Mesenchymal stem cell (in vitro differentiated cells and primary cell): ENCODE measurements at regions not wholly inside any gene's neighbourhood (a gene's known extent, or its start where the extent isn't known, plus 50 kb on each side); places are given as distances from the start of the nearest gene placed in this dataset.
A peak's percentile ranks its signal among the peaks of the same experiment; 100 is the strongest.

Experiments
- DNase-seq: peaks from one replicate; pipeline ENCODE4 v3.0.0-alpha.2; 2013
- H2AFZ ChIP-seq: one replicate; pipeline ENCODE4 v1.6.1; 2013; ENCODE audit warnings: low read depth, mild to moderate bottlenecking, control low read depth, inconsistent platforms, low read length, moderate library complexity
- H2AK5ac ChIP-seq: 2 replicates; pipeline ENCODE4 v1.6.1; 2013; ENCODE audit warnings: low read length, moderate library complexity, mild to moderate bottlenecking, inconsistent platforms; ENCODE audit not compliant: severe bottlenecking
- H2BK120ac ChIP-seq: one replicate; pipeline ENCODE4 v1.6.1; 2013; ENCODE audit warnings: low read depth, mild to moderate bottlenecking, inconsistent platforms, low read length, moderate library complexity
- H2BK12ac ChIP-seq, 2 experiments: one replicate each; pipeline ENCODE4 v1.6.1; 2013; ENCODE audit warnings: inconsistent platforms in 2 of 2, low read length in 2 of 2, mild to moderate bottlenecking in 2 of 2, moderate library complexity in 2 of 2, control low read depth in 1 of 2
- H2BK15ac ChIP-seq: one replicate; pipeline ENCODE4 v1.6.1; 2013; ENCODE audit warnings: mild to moderate bottlenecking, low read depth, inconsistent platforms; ENCODE audit not compliant: poor library complexity, severe bottlenecking
- H2BK5ac ChIP-seq: 2 replicates; pipeline ENCODE4 v1.6.1; 2013; ENCODE audit warnings: low read depth, mild to moderate bottlenecking, low read length, control low read depth, inconsistent platforms; ENCODE audit not compliant: poor library complexity, severe bottlenecking
- H3K14ac ChIP-seq, 2 experiments: one replicate each; pipeline ENCODE4 v1.6.1; 2013; ENCODE audit warnings: inconsistent platforms in 2 of 2, low read length in 2 of 2, control low read depth in 1 of 2, mild to moderate bottlenecking in 1 of 2, moderate library complexity in 1 of 2
- H3K18ac ChIP-seq, 2 experiments: one replicate each; pipeline ENCODE4 v1.6.1; 2013; ENCODE audit warnings: inconsistent platforms in 2 of 2, low read length in 2 of 2, control low read depth in 1 of 2, low read depth in 1 of 2, mild to moderate bottlenecking in 1 of 2
- H3K23ac ChIP-seq, 2 experiments: one replicate each; pipeline ENCODE4 v1.6.1; 2013; ENCODE audit warnings: inconsistent platforms in 2 of 2, low read length in 2 of 2, mild to moderate bottlenecking in 2 of 2, moderate library complexity in 2 of 2, control low read depth in 1 of 2
- H3K27ac ChIP-seq: 2 replicates; pipeline ENCODE4 v1.5.1; 2013; ENCODE audit warnings: mild to moderate bottlenecking, moderate library complexity, low read length, control low read depth, inconsistent platforms; ENCODE audit not compliant: poor library complexity, severe bottlenecking
- H3K27me3 ChIP-seq, 2 experiments: 2 replicates each; pipeline versions ENCODE4 v1.6.1 to v1.7.0; 2013; ENCODE audit warnings: low read length in 2 of 2, mild to moderate bottlenecking in 2 of 2, moderate library complexity in 2 of 2, control low read depth in 1 of 2, inconsistent platforms in 1 of 2; ENCODE audit not compliant: control insufficient read depth in 1 of 2, insufficient read depth in 1 of 2
- H3K36me3 ChIP-seq, 2 experiments: 2 replicates each; pipeline versions ENCODE4 v1.6.1 to v1.7.0; 2013; ENCODE audit warnings: low read length in 2 of 2, control low read depth in 1 of 2, inconsistent platforms in 1 of 2, low read depth in 1 of 2, mild to moderate bottlenecking in 1 of 2; ENCODE audit not compliant: insufficient read depth in 2 of 2, control insufficient read depth in 1 of 2
- H3K4ac ChIP-seq, 2 experiments: one replicate each; pipeline ENCODE4 v1.6.1; 2013; ENCODE audit warnings: inconsistent platforms in 2 of 2, low read length in 2 of 2, mild to moderate bottlenecking in 2 of 2, moderate library complexity in 2 of 2, control low read depth in 1 of 2, low read depth in 1 of 2
- H3K4me1 ChIP-seq: 2 replicates; pipeline ENCODE4 v1.6.1; 2013; ENCODE audit warnings: low read depth, low read length, control low read depth; ENCODE audit not compliant: control insufficient read depth, insufficient read depth
- H3K4me2 ChIP-seq: 2 replicates; pipeline ENCODE4 v1.6.1; 2013; ENCODE audit warnings: low read length, mild to moderate bottlenecking, inconsistent platforms; ENCODE audit not compliant: poor library complexity, severe bottlenecking
- H3K4me3 ChIP-seq, 2 experiments: 2 replicates each; pipeline versions ENCODE4 v1.5.1 to v1.7.0; 2013; ENCODE audit warnings: low read length in 2 of 2, mild to moderate bottlenecking in 2 of 2, control low read depth in 1 of 2, low read depth in 1 of 2; ENCODE audit not compliant: insufficient read depth in 1 of 2
- H3K79me1 ChIP-seq: replicated peaks from 2 replicates; pipeline ENCODE4 v1.6.1; 2013; ENCODE audit warnings: mild to moderate bottlenecking, control low read depth, low read length, inconsistent platforms; ENCODE audit not compliant: poor library complexity, severe bottlenecking
- H3K9ac ChIP-seq: 2 replicates; pipeline ENCODE4 v1.7.0; 2013; ENCODE audit warnings: mild to moderate bottlenecking, low read length, moderate library complexity
- H3K9me3 ChIP-seq: 2 replicates; pipeline ENCODE4 v1.7.0; 2013; ENCODE audit warnings: mild to moderate bottlenecking, low read length; ENCODE audit not compliant: control insufficient read depth
- H4K8ac ChIP-seq: one replicate; pipeline ENCODE4 v1.6.1; 2013; ENCODE audit warnings: inconsistent platforms, mild to moderate bottlenecking, low read length, moderate library complexity
- H4K91ac ChIP-seq: one replicate; pipeline ENCODE4 v1.6.1; 2013; ENCODE audit warnings: mild to moderate bottlenecking, low read length, inconsistent platforms
- WGBS: methylation state at CpG from one replicate; pipeline ENCODE4 v1.1.7; 2013; ENCODE audit warnings: mixed read lengths; 5-methylcytosine and 5-hydroxymethylcytosine counted together

- Histone ChIP-seq H3K18ac (no peak overlapping the region), H3K27ac (no peak overlapping the region), H3K4me3 (peak overlapping the region in 1 of 2 experiments; percentile 14), H2AK5ac (no peak overlapping the region), H3K4me2 (no peak overlapping the region), H2BK5ac (no peak overlapping the region), H3K23ac (no peak overlapping the region), H3K27me3 (no peaks in the 10 kb centered on the region), H4K8ac (no peak overlapping the region), H3K4ac (no peak overlapping the region), H2BK15ac (no peak overlapping the region), H3K36me3 (no peaks in the 10 kb centered on the region), H3K4me1 (peaks cover 4% of the 10 kb centered on the region), H3K14ac (no peak overlapping the region), H3K9me3 (no peaks in the 10 kb centered on the region), H2BK12ac (peak overlapping the region in 1 of 2 experiments; percentile 12), H2AFZ (no peak overlapping the region), H3K79me1 (no peaks in the 10 kb centered on the region), H3K9ac (no peak overlapping the region), H4K91ac (no peak overlapping the region), H2BK120ac (no peak overlapping the region)
- no peak for DNase-seq
- WGBS: 100% methylated on average over 3 of the region's 3 CpGs
These were observed 96.1 kb downstream of the TMX1 start for GRCh38 chr14:51335961-51336723.

GRCh38 chr14:51336734-51337133 lies 96.7 kb downstream of the TMX1 start:
- Histone ChIP-seq H3K27me3 (no peaks in the 10 kb centered on the region), H3K14ac (no peak overlapping the region)

GRCh38 chr14:51337520-51337919 lies 97.5 kb downstream of the TMX1 start:
- no peak for DNase-seq
- Histone ChIP-seq H2BK15ac (no peak overlapping the region), H3K4me3 (no peak overlapping the region), H3K4me2 (no peak overlapping the region), H3K79me1 (no peaks in the 10 kb centered on the region), H3K36me3 (no peaks in the 10 kb centered on the region), H2BK12ac (no peak overlapping the region), H3K9me3 (no peaks in the 10 kb centered on the region), H3K18ac (peak overlapping the region; percentile 40 to 48), H3K9ac (no peak overlapping the region), H4K91ac (no peak overlapping the region), H2AFZ (no peak overlapping the region), H2AK5ac (peak overlapping the region; percentile 45), H3K23ac (no peak overlapping the region), H3K4me1 (peaks cover 4% of the 10 kb centered on the region), H3K14ac (no peak overlapping the region), H2BK5ac (no peak overlapping the region), H3K27me3 (no peaks in the 10 kb centered on the region), H2BK120ac (no peak overlapping the region), H4K8ac (no peak overlapping the region), H3K4ac (peak overlapping the region in 1 of 2 experiments; percentile 50), H3K27ac (no peak overlapping the region)
- WGBS: 85% methylated on average over 4 of the region's 4 CpGs

More at GRCh38 chr14:51336734-51337133, 96.7 kb downstream of the TMX1 start:
- Histone ChIP-seq H2AFZ (no peak overlapping the region), H3K4me2 (no peak overlapping the region), H2AK5ac (no peak overlapping the region), H3K9me3 (no peaks in the 10 kb centered on the region), H2BK12ac (no peak overlapping the region), H3K23ac (no peak overlapping the region), H3K4me3 (peak overlapping the region in 1 of 2 experiments; percentile 14), H4K8ac (no peak overlapping the region), H3K4me1 (peaks cover 4% of the 10 kb centered on the region), H2BK15ac (no peak overlapping the region), H3K4ac (no peak overlapping the region), H3K27ac (no peak overlapping the region), H3K36me3 (no peaks in the 10 kb centered on the region), H2BK120ac (no peak overlapping the region), H3K9ac (no peak overlapping the region), H3K79me1 (no peaks in the 10 kb centered on the region), H2BK5ac (no peak overlapping the region), H4K91ac (no peak overlapping the region), H3K18ac (no peak overlapping the region)
- WGBS: 100% methylated on average over 2 of the region's 2 CpGs
- no peak for DNase-seq

- Histone ChIP-seq H4K8ac (peak overlapping the region; percentile 64), H3K18ac (no peak overlapping the region), H3K27me3 (no peaks in the 10 kb centered on the region), H3K79me1 (no peaks in the 10 kb centered on the region), H2BK120ac (no peak overlapping the region), H3K36me3 (no peaks in the 10 kb centered on the region), H3K4me1 (peaks cover 4% of the 10 kb centered on the region), H3K4me2 (no peak overlapping the region), H3K23ac (no peak overlapping the region), H2BK5ac (no peak overlapping the region), H3K4ac (no peak overlapping the region), H2BK12ac (peak overlapping the region in 1 of 2 experiments; percentile 56), H2AFZ (no peak overlapping the region), H4K91ac (no peak overlapping the region), H3K9me3 (no peaks in the 10 kb centered on the region), H3K9ac (no peak overlapping the region), H2BK15ac (no peak overlapping the region), H3K27ac (no peak overlapping the region), H3K4me3 (no peak overlapping the region), H3K14ac (no peak overlapping the region), H2AK5ac (no peak overlapping the region)
- peak; percentile 9 for DNase-seq
- 92% methylated on average over 1 of the region's 2 CpGs for WGBS
These were observed 101.3 kb downstream of the TMX1 start for GRCh38 chr14:51341338-51341737.
